ENCODE measurements at regions not wholly inside any gene's neighbourhood (a gene's known extent, or its start where the extent isn't known, plus 50 kb on each side); places are given as distances from the start of the nearest gene placed in this dataset.

DNA sequence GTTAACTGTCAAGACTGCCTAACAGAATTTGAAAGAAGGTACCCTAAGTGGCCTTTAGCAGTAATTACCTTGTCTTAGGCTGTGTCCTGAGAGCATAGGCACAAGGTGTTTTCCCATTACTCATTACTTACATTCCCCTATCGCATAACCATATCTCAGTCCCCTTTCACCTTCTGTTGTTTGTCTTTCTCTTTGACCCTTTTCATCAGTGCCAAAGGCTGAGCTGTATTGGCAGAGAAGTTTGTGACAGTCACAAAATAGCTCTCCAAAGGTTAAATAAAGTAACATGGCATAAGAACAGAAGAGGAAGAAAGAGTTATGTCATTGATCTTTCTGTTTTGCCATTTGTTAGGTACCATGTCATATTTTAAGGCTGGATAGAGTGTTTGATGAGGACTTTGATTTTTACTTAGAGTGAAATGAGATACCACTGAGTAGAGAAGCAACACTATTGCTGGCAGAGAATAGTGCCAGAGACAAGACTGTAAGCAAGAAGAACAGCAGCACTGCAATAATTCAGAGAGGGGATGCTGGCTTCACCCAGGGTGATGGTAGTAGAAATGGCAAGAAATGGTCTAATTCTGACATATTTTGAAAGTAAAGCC is 497.8 kb downstream of the TTLL7 start:
- peaks cover 0 to 14% (median 6%) of the 10 kb centered on the region in 4 donors for H3K4me1 ChIP-seq
- no peak overlapping the region for H3K27ac ChIP-seq
- H3K36me3 ChIP-seq, result no peaks in the 10 kb centered on the region
- 30 to 52% (median 38%) methylated on average over 1 of the region's 1 CpG for WGBS, 5 donors
- no peaks in the 10 kb centered on the region for H3K9me3 ChIP-seq
- DNase-seq, result peak in 1 of 2 donors; percentile 35
- intact Hi-C loops (cut with DNase I; ENCODE audit: low total_unique reads), result no loop called here
- no peaks in the 10 kb centered on the region for H3K27me3 ChIP-seq
- TF ChIP-seq EP300 (IDR thresholded peaks at IDR 0.05) (no peak), POLR2AphosphoS5 (IDR thresholded peaks at IDR 0.05) (peak in 2 of 3 donors; percentile 8 to 34)
- H3K4me3 ChIP-seq, result no peak overlapping the region

GRCh38 chr1:83500531-83500930 is 498.4 kb downstream of the TTLL7 start:
- Histone ChIP-seq H3K4me3 (no peak overlapping the region), H3K27me3 (no peaks in the 10 kb centered on the region), H3K9me3 (no peaks in the 10 kb centered on the region), H3K27ac (no peak overlapping the region), H3K36me3 (no peaks in the 10 kb centered on the region), H3K4me1 (peaks cover 0 to 14% (median 6%) of the 10 kb centered on the region in 4 donors)
- TF ChIP-seq POLR2A (IDR thresholded peaks at IDR 0.05) (no peak), POLR2AphosphoS5 (IDR thresholded peaks at IDR 0.05) (no peak), EP300 (IDR thresholded peaks at IDR 0.05) (no peak)
- TF ChIP-seq, protein P1, sequence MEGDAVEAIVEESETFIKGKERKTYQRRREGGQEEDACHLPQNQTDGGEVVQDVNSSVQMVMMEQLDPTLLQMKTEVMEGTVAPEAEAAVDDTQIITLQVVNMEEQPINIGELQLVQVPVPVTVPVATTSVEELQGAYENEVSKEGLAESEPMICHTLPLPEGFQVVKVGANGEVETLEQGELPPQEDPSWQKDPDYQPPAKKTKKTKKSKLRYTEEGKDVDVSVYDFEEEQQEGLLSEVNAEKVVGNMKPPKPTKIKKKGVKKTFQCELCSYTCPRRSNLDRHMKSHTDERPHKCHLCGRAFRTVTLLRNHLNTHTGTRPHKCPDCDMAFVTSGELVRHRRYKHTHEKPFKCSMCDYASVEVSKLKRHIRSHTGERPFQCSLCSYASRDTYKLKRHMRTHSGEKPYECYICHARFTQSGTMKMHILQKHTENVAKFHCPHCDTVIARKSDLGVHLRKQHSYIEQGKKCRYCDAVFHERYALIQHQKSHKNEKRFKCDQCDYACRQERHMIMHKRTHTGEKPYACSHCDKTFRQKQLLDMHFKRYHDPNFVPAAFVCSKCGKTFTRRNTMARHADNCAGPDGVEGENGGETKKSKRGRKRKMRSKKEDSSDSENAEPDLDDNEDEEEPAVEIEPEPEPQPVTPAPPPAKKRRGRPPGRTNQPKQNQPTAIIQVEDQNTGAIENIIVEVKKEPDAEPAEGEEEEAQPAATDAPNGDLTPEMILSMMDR (IDR thresholded peaks at IDR 0.05), result no peak
- DNase-seq, result no peak
- WGBS, 5 donors, result 68 to 84% (median 79%) methylated on average over 1 of the region's 1 CpG
- intact Hi-C loops (cut with DNase I; ENCODE audit: low total_unique reads), result no loop called here

- Histone ChIP-seq H3K4me3 (no peak overlapping the region), H3K27ac (no peak overlapping the region), H3K36me3 (no peaks in the 10 kb centered on the region), H3K9me3 (no peaks in the 10 kb centered on the region), H3K4me1 (peaks cover 0 to 14% (median 6%) of the 10 kb centered on the region in 4 donors), H3K27me3 (no peaks in the 10 kb centered on the region)
- no peak for DNase-seq
- WGBS, 5 donors, result 71 to 81% (median 78%) methylated on average over 3 of the region's 3 CpGs
- no peak for TF ChIP-seq POLR2AphosphoS5 (IDR thresholded peaks at IDR 0.05)
- no peak for TF ChIP-seq EP300 (IDR thresholded peaks at IDR 0.05)
- intact Hi-C loops (cut with DNase I; ENCODE audit: low total_unique reads), result no loop called here
Observed at GRCh38 chr1:83499998-83500397, 498.9 kb downstream of the TTLL7 start.

- Histone ChIP-seq H3K27ac (no peak overlapping the region), H3K36me3 (no peaks in the 10 kb centered on the region), H3K4me3 (no peak overlapping the region), H3K9me3 (no peaks in the 10 kb centered on the region), H3K27me3 (no peaks in the 10 kb centered on the region), H3K4me1 (peaks cover 0 to 14% (median 6%) of the 10 kb centered on the region in 4 donors)
- no peak for DNase-seq
- intact Hi-C loops (cut with DNase I; ENCODE audit: low total_unique reads), result no loop called here
- WGBS, 5 donors, result 82 to 92% (median 89%) methylated on average over 1 of the region's 1 CpG
- TF ChIP-seq POLR2A (IDR thresholded peaks at IDR 0.05), result no peak
- TF ChIP-seq, protein P1 (IDR thresholded peaks at IDR 0.05), result no peak
- TF ChIP-seq EP300 (IDR thresholded peaks at IDR 0.05), result no peak
- TF ChIP-seq POLR2AphosphoS5 (IDR thresholded peaks at IDR 0.05), result no peak
Observed at GRCh38 chr1:83497563-83497962, 501.4 kb downstream of the TTLL7 start.

DNA sequence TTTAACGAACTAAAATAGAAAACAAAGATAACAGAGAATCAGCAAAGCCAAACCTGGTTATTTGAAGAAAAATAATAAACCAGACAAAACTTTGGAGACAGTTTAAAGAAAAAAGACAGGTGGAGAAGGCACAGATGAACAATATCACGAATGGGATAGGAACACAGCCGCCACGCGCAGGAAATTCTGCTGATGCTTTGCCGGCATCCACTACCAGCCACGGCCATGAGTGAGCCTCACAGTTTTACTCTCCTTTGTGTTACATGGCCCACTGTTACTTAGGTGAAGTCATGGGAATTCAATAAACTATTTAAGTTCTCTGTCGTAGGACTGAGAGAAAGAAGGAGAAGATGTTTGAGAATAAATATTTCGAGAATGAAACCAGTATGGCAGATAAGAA is 503.4 kb downstream of the TTLL7 start:
- intact Hi-C loops (cut with DNase I; ENCODE audit: low total_unique reads), result no loop called here
- Histone ChIP-seq H3K36me3 (no peaks in the 10 kb centered on the region), H3K4me1 (peaks cover 0 to 3% (median under 1%) of the 10 kb centered on the region in 4 donors), H3K4me3 (no peak overlapping the region), H3K9me3 (no peaks in the 10 kb centered on the region), H3K27me3 (no peaks in the 10 kb centered on the region), H3K27ac (no peak overlapping the region)
- no peak for DNase-seq
- WGBS, 5 donors, result 91 to 96% (median 94%) methylated on average over 9 of the region's 9 CpGs
- no peak for TF ChIP-seq POLR2AphosphoS5 (IDR thresholded peaks at IDR 0.05)
- TF ChIP-seq POLR2A (IDR thresholded peaks at IDR 0.05), result no peak
- TF ChIP-seq, protein P1 (IDR thresholded peaks at IDR 0.05), result no peak
- TF ChIP-seq EP300 (IDR thresholded peaks at IDR 0.05), result no peak

All from stomach (tissue), 8 donors.